ENCODE measurements at regions not wholly inside any gene's neighbourhood (a gene's known extent, or its start where the extent isn't known, plus 50 kb on each side); places are given as distances from the start of the nearest gene placed in this dataset.
"Not testable (repeated sequence)": the region's sequence is repeated elsewhere in the genome, so short reads cannot be mapped to it uniquely, and the experiment has no call there.

DNA sequence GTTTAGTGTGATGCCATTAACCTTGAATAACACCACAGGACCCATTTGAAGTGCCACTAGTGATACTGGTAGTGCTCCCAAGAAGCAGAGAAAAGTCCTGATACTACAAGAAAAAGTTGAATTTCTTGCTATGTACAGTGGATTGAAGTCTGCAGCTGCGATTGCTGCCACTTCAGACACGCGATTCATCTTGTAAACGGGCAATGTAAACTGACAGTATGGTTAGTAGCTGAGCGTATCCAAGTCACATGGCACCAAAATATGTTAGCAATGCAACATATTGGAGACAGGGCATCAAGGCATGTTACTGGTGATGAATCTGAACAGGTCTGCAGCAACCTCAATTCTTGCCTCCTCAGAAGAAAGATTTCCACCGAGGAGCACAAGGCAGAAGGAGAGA, 238.9 kb downstream of the HS3ST3B1 start:
- Mint-ChIP-seq H3K27me3 (ENCODE audit: unreplicated experiment) (no peaks in the 10 kb centered on the region), H3K9me3 (ENCODE audit: low read depth, unreplicated experiment) (peaks cover 14% of the 10 kb centered on the region), H3K27ac (ENCODE audit: unreplicated experiment) (no peak overlapping the region), H3K4me1 (ENCODE audit: low read depth, unreplicated experiment) (no peaks in the 10 kb centered on the region), H3K4me3 (ENCODE audit: low read depth, unreplicated experiment) (no peak overlapping the region), H3K36me3 (ENCODE audit: insufficient read depth, unreplicated experiment) (no peaks in the 10 kb centered on the region)
- DNase-seq, result no peak
- BruUV-seq (replicated peaks), result no TSS peak
- CTCF ChIA-PET, result no interaction called here
- intact Hi-C loops (cut with micrococcal nuclease; ENCODE audit: unreplicated experiment), result loop anchor here (10.0 kb wide), 1 partner anchor 385 kb away; no protein-coding TSS in a partner anchor
- TF ChIP-seq, protein P1, sequence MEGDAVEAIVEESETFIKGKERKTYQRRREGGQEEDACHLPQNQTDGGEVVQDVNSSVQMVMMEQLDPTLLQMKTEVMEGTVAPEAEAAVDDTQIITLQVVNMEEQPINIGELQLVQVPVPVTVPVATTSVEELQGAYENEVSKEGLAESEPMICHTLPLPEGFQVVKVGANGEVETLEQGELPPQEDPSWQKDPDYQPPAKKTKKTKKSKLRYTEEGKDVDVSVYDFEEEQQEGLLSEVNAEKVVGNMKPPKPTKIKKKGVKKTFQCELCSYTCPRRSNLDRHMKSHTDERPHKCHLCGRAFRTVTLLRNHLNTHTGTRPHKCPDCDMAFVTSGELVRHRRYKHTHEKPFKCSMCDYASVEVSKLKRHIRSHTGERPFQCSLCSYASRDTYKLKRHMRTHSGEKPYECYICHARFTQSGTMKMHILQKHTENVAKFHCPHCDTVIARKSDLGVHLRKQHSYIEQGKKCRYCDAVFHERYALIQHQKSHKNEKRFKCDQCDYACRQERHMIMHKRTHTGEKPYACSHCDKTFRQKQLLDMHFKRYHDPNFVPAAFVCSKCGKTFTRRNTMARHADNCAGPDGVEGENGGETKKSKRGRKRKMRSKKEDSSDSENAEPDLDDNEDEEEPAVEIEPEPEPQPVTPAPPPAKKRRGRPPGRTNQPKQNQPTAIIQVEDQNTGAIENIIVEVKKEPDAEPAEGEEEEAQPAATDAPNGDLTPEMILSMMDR (IDR thresholded peaks at IDR 0.05; ENCODE audit: unreplicated experiment), result no peak

DNA sequence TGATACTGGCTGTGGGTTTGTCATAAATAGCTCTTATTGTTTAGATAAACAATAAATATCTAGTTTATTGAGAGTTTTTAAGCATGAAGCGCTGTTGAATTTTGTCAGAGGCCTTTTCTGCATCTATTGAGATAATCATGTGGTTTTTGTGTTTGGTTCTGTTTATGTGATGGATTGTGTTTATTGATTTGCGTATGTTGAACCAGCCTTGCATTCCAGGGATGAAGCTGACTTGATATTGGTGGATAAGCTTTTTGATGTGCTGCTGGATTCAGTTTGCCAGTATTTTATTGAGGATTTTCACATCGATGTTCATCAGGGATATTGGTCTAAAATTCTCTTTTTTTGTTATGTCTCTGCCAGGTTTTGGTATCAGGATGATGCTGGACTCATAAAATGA, 231.4 kb downstream of the HS3ST3B1 start:
- DNase-seq; H3K4me1 Mint-ChIP-seq (ENCODE audit: low read depth, unreplicated experiment); H3K27me3 Mint-ChIP-seq (ENCODE audit: unreplicated experiment); H3K4me3 Mint-ChIP-seq (ENCODE audit: low read depth, unreplicated experiment); CTCF ChIA-PET; H3K27ac Mint-ChIP-seq (ENCODE audit: unreplicated experiment); BruUV-seq (replicated peaks); intact Hi-C loops (cut with micrococcal nuclease; ENCODE audit: unreplicated experiment); H3K36me3 Mint-ChIP-seq (ENCODE audit: insufficient read depth, unreplicated experiment): not testable (repeated sequence)
- peaks cover 14% of the 10 kb centered on the region for H3K9me3 Mint-ChIP-seq (ENCODE audit: low read depth, unreplicated experiment)

DNA sequence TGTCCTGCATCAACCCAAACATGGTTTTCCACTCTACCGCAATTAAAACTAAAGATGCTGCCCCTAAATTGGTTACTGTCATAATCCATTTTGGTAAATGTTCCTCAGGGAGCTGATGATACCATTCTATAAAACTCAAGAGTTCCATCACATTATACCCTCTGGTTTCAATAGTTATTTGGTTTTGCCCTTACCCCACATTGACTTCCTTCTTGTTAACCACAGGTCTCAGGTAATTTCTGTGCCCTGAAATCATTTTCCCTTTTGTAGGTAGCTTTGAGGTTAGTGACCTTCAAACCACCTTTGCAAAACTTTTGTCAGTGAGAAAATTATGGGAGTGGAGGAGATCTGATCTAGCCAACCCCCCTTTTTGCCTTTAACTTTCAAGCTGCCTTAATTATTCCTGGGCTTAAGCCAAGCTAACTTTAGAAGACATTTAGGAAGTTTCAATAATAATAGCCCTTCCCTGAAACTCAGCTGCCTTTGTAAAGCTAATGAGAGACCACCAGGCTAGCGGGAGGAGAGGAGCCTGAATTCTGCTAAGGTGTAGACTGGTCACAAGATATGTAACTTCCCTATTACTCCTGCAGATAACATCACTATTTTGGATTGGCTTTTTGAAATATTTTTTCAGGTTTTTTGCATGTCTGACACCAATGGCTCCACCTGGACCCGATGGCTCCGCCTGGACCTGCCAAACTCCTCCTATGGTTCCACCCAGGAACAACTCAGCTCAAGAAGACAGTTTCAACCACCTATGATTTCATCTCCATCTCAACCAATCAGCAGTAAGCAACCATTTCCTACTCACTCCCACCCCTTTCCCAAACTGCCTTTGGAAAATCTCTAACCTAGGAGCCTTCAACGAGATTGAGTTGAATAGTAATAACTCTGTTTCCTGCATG, 224.9 kb downstream of the HS3ST3B1 start:
- H3K9me3 Mint-ChIP-seq (ENCODE audit: low read depth, unreplicated experiment), result peaks cover 3% of the 10 kb centered on the region
- intact Hi-C loops (cut with micrococcal nuclease; ENCODE audit: unreplicated experiment), result no loop called here
- H3K27ac Mint-ChIP-seq (ENCODE audit: unreplicated experiment), result no peak overlapping the region
- no peaks in the 10 kb centered on the region for H3K27me3 Mint-ChIP-seq (ENCODE audit: unreplicated experiment)
- H3K36me3 Mint-ChIP-seq (ENCODE audit: insufficient read depth, unreplicated experiment), result no peaks in the 10 kb centered on the region
- no TSS peak for BruUV-seq (replicated peaks)
- TF ChIP-seq, protein P1 (IDR thresholded peaks at IDR 0.05; ENCODE audit: unreplicated experiment), result no peak
- DNase-seq, result no peak
- no peaks in the 10 kb centered on the region for H3K4me1 Mint-ChIP-seq (ENCODE audit: low read depth, unreplicated experiment)
- CTCF ChIA-PET, result no interaction called here
- no peak overlapping the region for H3K4me3 Mint-ChIP-seq (ENCODE audit: low read depth, unreplicated experiment)

DNA sequence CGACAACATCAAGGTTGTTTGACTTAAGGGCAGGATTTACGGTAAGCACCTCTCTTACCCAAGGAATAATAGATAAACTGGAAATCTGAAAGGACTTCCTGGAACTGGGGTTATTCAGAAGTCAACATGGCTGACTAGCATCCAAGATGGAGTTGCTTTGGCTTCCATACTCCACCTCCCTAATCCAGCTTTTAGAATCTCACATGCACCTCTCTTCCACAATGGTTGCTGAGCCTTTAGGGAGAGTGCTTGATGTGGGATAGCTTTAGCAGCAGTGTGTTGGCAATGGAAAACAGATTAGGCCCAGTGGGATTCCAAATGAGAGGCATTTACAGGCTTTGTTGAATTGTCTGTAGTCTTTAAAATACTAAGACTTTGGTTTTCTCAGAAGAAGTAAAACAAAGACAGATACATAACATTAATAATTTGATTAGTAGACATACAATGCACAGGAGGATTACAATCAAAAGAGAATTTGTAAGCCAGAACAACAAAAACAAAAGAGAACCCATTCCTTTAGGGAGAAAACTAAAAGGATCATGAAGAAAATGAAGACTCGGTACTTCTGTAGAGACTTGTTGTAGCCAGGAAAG, 222.0 kb downstream of the HS3ST3B1 start:
- DNase-seq, result no peak
- Mint-ChIP-seq H3K4me1 (ENCODE audit: low read depth, unreplicated experiment) (no peaks in the 10 kb centered on the region), H3K36me3 (ENCODE audit: insufficient read depth, unreplicated experiment) (no peaks in the 10 kb centered on the region), H3K4me3 (ENCODE audit: low read depth, unreplicated experiment) (no peak overlapping the region), H3K27ac (ENCODE audit: unreplicated experiment) (no peak overlapping the region), H3K27me3 (ENCODE audit: unreplicated experiment) (no peaks in the 10 kb centered on the region), H3K9me3 (ENCODE audit: low read depth, unreplicated experiment) (peaks cover 5% of the 10 kb centered on the region)
- CTCF ChIA-PET, result no interaction called here
- TF ChIP-seq, protein P1 (IDR thresholded peaks at IDR 0.05; ENCODE audit: unreplicated experiment), result no peak
- no TSS peak for BruUV-seq (replicated peaks)
- intact Hi-C loops (cut with micrococcal nuclease; ENCODE audit: unreplicated experiment), result no loop called here

DNA sequence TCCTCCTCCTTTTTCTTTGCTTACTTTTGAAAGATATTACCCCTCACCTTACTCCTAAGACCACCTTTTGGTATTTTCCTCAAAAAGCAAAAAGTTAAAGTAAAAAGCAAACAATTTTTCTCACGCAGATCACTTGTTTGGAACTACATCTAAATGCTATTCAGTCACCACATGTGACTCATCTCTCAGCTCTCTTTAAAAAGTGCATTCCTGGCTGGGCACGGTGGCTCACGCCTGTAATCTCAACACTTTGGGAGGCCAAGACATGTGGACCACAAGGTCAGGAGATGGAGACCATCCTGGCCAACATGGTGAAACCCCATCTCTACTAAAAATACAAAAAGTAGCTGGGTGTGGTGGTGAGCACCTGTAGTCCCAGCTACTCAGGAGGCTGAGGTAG, 218.0 kb downstream of the HS3ST3B1 start:
- H3K27me3 Mint-ChIP-seq (ENCODE audit: unreplicated experiment); intact Hi-C loops (cut with micrococcal nuclease; ENCODE audit: unreplicated experiment); BruUV-seq (replicated peaks): not testable (repeated sequence)

More for the DNA sequence above, 218.0 kb downstream of the HS3ST3B1 start:
- DNase-seq; H3K4me1 Mint-ChIP-seq (ENCODE audit: low read depth, unreplicated experiment); H3K9me3 Mint-ChIP-seq (ENCODE audit: low read depth, unreplicated experiment); H3K27ac Mint-ChIP-seq (ENCODE audit: unreplicated experiment); H3K4me3 Mint-ChIP-seq (ENCODE audit: low read depth, unreplicated experiment); H3K36me3 Mint-ChIP-seq (ENCODE audit: insufficient read depth, unreplicated experiment); CTCF ChIA-PET: not testable (repeated sequence)

All from Calu3 (cell line).